H9 (cell line): ENCODE measurements at regions not wholly inside any gene's neighbourhood (a gene's known extent, or its start where the extent isn't known, plus 50 kb on each side); places are given as distances from the start of the nearest gene placed in this dataset.

Source experiments
- DNase-seq: peaks from one replicate; pipeline ENCODE4 v3.0.0-alpha.2; 2017
- H2AFZ ChIP-seq: one replicate; pipeline ENCODE4 v1.6.1; 2013; ENCODE audit warnings: mild to moderate bottlenecking, low read length, control low read depth, moderate library complexity
- H2AK5ac ChIP-seq: 2 replicates; pipeline ENCODE4 v1.6.1; 2013; ENCODE audit warnings: low read length, control low read depth, mixed read lengths; ENCODE audit not compliant: insufficient read length
- H2BK120ac ChIP-seq: one replicate; pipeline ENCODE4 v1.6.1; 2013; ENCODE audit warnings: low read depth, mild to moderate bottlenecking, low read length, control low read depth, inconsistent platforms; ENCODE audit not compliant: poor library complexity, severe bottlenecking
- H2BK12ac ChIP-seq: 2 replicates; pipeline ENCODE4 v1.6.1; 2013; ENCODE audit warnings: low read length, control low read depth, mixed read lengths, low read depth; ENCODE audit not compliant: insufficient read length
- H2BK15ac ChIP-seq: 2 replicates; pipeline ENCODE4 v1.6.1; 2013; ENCODE audit warnings: low read depth, low read length, control low read depth
- H2BK20ac ChIP-seq: one replicate; pipeline ENCODE4 v1.6.1; 2013; ENCODE audit warnings: low read depth, mild to moderate bottlenecking, low read length, control low read depth, inconsistent platforms; ENCODE audit not compliant: poor library complexity, severe bottlenecking
- H2BK5ac ChIP-seq: 2 replicates; pipeline ENCODE4 v1.6.1; 2013; ENCODE audit warnings: low read length, control low read depth, mixed read lengths; ENCODE audit not compliant: insufficient read length
- H3K14ac ChIP-seq: 2 replicates; pipeline ENCODE4 v1.6.1; 2013; ENCODE audit warnings: low read length, control low read depth; ENCODE audit not compliant: insufficient read depth
- H3K18ac ChIP-seq: 2 replicates; pipeline ENCODE4 v1.6.1; 2013; ENCODE audit warnings: low read depth, mild to moderate bottlenecking, mixed read lengths, low read length, control low read depth; ENCODE audit not compliant: insufficient read length
- H3K23ac ChIP-seq: 2 replicates; pipeline ENCODE4 v1.6.1; 2013; ENCODE audit warnings: low read length, control low read depth, mixed read lengths, low read depth; ENCODE audit not compliant: insufficient read length
- H3K23me2 ChIP-seq: 2 replicates; pipeline ENCODE4 v1.6.1; 2013; ENCODE audit warnings: low read depth, mild to moderate bottlenecking, mixed read lengths, low read length, control low read depth; ENCODE audit not compliant: insufficient read length, poor library complexity, severe bottlenecking
- H3K27ac ChIP-seq: 2 replicates; pipeline ENCODE4 v1.5.1; 2013; ENCODE audit warnings: low read length, control low read depth, mixed read lengths, low read depth; ENCODE audit not compliant: insufficient read length
- H3K27me3 ChIP-seq: 2 replicates; pipeline ENCODE4 v1.6.1; 2013; ENCODE audit warnings: low read length, control low read depth, inconsistent platforms; ENCODE audit not compliant: insufficient read depth
- H3K4ac ChIP-seq: 2 replicates; pipeline ENCODE4 v1.6.1; 2013; ENCODE audit warnings: low read depth, mild to moderate bottlenecking, control low read depth, inconsistent platforms, low read length, moderate library complexity
- H3K4me1 ChIP-seq: 2 replicates; pipeline ENCODE4 v1.6.1; 2013; ENCODE audit warnings: low read length, control low read depth, inconsistent platforms; ENCODE audit not compliant: insufficient read depth
- H3K4me2 ChIP-seq: 2 replicates; pipeline ENCODE4 v1.6.1; 2013; ENCODE audit warnings: low read length, control low read depth, mixed read lengths; ENCODE audit not compliant: insufficient read length, insufficient read depth
- H3K56ac ChIP-seq: 2 replicates; pipeline ENCODE4 v1.6.1; 2013; ENCODE audit warnings: low read depth, mild to moderate bottlenecking, mixed read lengths, low read length, control low read depth; ENCODE audit not compliant: insufficient read length
- H3K79me1 ChIP-seq: 2 replicates; pipeline ENCODE4 v1.6.1; 2013; ENCODE audit warnings: low read depth, mild to moderate bottlenecking, moderate library complexity, low read length, control low read depth, inconsistent platforms; ENCODE audit not compliant: insufficient read depth, poor library complexity, severe bottlenecking
- H3K79me2 ChIP-seq: 2 replicates; pipeline ENCODE4 v1.6.1; 2013; ENCODE audit warnings: low read length, control low read depth, inconsistent platforms; ENCODE audit not compliant: insufficient read depth
- H3K9ac ChIP-seq: 2 replicates; pipeline ENCODE4 v1.6.1; 2013; ENCODE audit warnings: low read length, control low read depth, mixed read lengths; ENCODE audit not compliant: insufficient read length; ENCODE audit errors: extremely low read depth
- H3K9me3 ChIP-seq: one replicate; pipeline ENCODE4 v1.6.1; 2013; ENCODE audit warnings: low read depth, low read length, inconsistent platforms; ENCODE audit not compliant: control insufficient read depth
- H3T11ph ChIP-seq: one replicate; pipeline ENCODE4 v1.6.1; 2013; ENCODE audit warnings: mild to moderate bottlenecking, low read length, control low read depth, inconsistent platforms
- H4K20me1 ChIP-seq: one replicate; pipeline ENCODE4 v1.6.1; 2013; ENCODE audit not compliant: control insufficient read depth, insufficient read length, insufficient read depth
- H4K5ac ChIP-seq: 2 replicates; pipeline ENCODE4 v1.6.1; 2013; ENCODE audit warnings: low read depth, mild to moderate bottlenecking, mixed read lengths, low read length, control low read depth; ENCODE audit not compliant: insufficient read length
- H4K8ac ChIP-seq: replicated peaks from 2 replicates; pipeline ENCODE4 v1.6.1; 2013; ENCODE audit warnings: low read length, control low read depth, mixed read lengths, low read depth; ENCODE audit not compliant: insufficient read length
- H4K91ac ChIP-seq: 2 replicates; pipeline ENCODE4 v1.6.1; 2013; ENCODE audit warnings: low read depth, mild to moderate bottlenecking, moderate library complexity, mixed read lengths, low read length, control low read depth; ENCODE audit not compliant: insufficient read length
- H3K27ac Mint-ChIP-seq, 3 experiments: 2 replicates in 2 of 3; 3 replicates in 1 of 3; pipeline ENCODE4 v1.8.0; 2020 to 2021; ENCODE audit warnings: mixed read lengths in 3 of 3, mild to moderate bottlenecking in 1 of 3, moderate library complexity in 1 of 3
- H3K27me3 Mint-ChIP-seq: 2 replicates; pipeline ENCODE4 v1.8.0; 2021; ENCODE audit warnings: low read depth, mild to moderate bottlenecking, moderate library complexity, mixed read lengths
- H3K36me3 Mint-ChIP-seq, 3 experiments: 2 replicates in 2 of 3; 3 replicates in 1 of 3; pipeline ENCODE4 v1.8.0; 2020 to 2021; ENCODE audit warnings: low read depth in 3 of 3, mixed read lengths in 3 of 3; ENCODE audit not compliant: insufficient read depth in 1 of 3
- H3K4me1 Mint-ChIP-seq, 2 experiments: 2 replicates each; pipeline ENCODE4 v1.8.0; 2020; ENCODE audit warnings: mixed read lengths in 2 of 2
- H3K4me3 Mint-ChIP-seq, 2 experiments: 2 replicates in 1 of 2; 3 replicates in 1 of 2; pipeline ENCODE4 v1.8.0; 2020 to 2021; ENCODE audit warnings: mild to moderate bottlenecking in 2 of 2, mixed read lengths in 2 of 2, moderate library complexity in 1 of 2
- H3K9me3 Mint-ChIP-seq, 2 experiments: 2 replicates in 1 of 2; 3 replicates in 1 of 2; pipeline ENCODE4 v1.8.0; 2020; ENCODE audit warnings: mild to moderate bottlenecking in 2 of 2, mixed read lengths in 2 of 2, moderate library complexity in 1 of 2
- WGBS: extraction: QIAGEN DNeasy Blood & Tissue Kit; methylation state at CpG from one replicate; pipeline ENCODE4 v1.1.7; 2013; ENCODE audit warnings: missing lambda C conversion rate, low lambda C conversion rate, mixed read lengths; ENCODE audit not compliant: insufficient read length; ENCODE audit errors: extremely low coverage; 5-methylcytosine and 5-hydroxymethylcytosine counted together
- TF ChIP-seq, protein P1 (sequence below): fragments of 200-600 bp; sonication (generic); conservative IDR thresholded peaks from 3 replicates; pipeline ENCODE4 v1.8.0; 2021; ENCODE audit warnings: antibody characterized with exemption, mild to moderate bottlenecking

DNA sequence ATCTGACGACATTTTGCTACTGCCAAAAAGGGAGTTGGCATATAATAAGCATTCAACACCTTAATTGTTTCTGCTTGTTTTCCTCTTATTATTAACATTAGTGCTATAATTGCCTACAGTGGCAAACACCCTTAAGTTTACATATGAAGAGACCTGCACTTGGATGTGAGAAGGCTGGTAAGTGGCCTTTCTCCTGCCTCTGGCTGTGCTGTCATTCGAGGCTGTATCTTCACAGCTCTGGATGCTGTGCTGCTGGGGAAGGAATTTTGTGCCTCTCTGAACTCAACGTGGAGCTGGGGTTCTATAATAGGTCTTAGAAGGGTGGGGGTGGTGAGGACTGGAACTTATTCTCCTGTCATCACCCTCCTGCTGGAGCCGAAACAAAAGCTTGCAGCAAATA is 385.9 kb downstream of the EMP1 start:
- Histone ChIP-seq H2AFZ (no peak overlapping the region), H2AK5ac (no peak overlapping the region), H2BK12ac (no peak overlapping the region), H2BK120ac (no peak overlapping the region), H3K27ac (no peak overlapping the region), H4K5ac (no peak overlapping the region), H3K56ac (no peak overlapping the region), H3K4ac (no peak overlapping the region), H2BK15ac (no peak overlapping the region), H3K14ac (no peak overlapping the region), H4K91ac (no peak overlapping the region), H3K23ac (no peak overlapping the region), H3K4me1 (no peaks in the 10 kb centered on the region; the same call in 1 of the 2 replicates), H4K8ac (no peak overlapping the region), H3K9me3 (no peaks in the 10 kb centered on the region), H3K79me1 (no peaks in the 10 kb centered on the region), H3T11ph (no peak overlapping the region), H3K27me3 (no peaks in the 10 kb centered on the region), H2BK5ac (no peak overlapping the region), H3K79me2 (no peaks in the 10 kb centered on the region), H3K9ac (no peak overlapping the region), H2BK20ac (no peak overlapping the region), H4K20me1 (no peaks in the 10 kb centered on the region), H3K18ac (no peak overlapping the region), H3K4me2 (no peak overlapping the region), H3K23me2 (no peaks in the 10 kb centered on the region)
- no peaks in the 10 kb centered on the region for H3K36me3 Mint-ChIP-seq
- H3K27ac Mint-ChIP-seq = peak overlapping the region in 1 of 3 experiments; percentile 76; a peak in 2 of 7 replicates
- no peak for DNase-seq
- WGBS = no CpG with 5 or more reads among the region's 4 CpGs
- no peaks in the 10 kb centered on the region for H3K27me3 Mint-ChIP-seq
- H3K4me1 Mint-ChIP-seq = peaks cover 15 to 20% of the 10 kb centered on the region in 2 experiments
- TF ChIP-seq, protein P1, sequence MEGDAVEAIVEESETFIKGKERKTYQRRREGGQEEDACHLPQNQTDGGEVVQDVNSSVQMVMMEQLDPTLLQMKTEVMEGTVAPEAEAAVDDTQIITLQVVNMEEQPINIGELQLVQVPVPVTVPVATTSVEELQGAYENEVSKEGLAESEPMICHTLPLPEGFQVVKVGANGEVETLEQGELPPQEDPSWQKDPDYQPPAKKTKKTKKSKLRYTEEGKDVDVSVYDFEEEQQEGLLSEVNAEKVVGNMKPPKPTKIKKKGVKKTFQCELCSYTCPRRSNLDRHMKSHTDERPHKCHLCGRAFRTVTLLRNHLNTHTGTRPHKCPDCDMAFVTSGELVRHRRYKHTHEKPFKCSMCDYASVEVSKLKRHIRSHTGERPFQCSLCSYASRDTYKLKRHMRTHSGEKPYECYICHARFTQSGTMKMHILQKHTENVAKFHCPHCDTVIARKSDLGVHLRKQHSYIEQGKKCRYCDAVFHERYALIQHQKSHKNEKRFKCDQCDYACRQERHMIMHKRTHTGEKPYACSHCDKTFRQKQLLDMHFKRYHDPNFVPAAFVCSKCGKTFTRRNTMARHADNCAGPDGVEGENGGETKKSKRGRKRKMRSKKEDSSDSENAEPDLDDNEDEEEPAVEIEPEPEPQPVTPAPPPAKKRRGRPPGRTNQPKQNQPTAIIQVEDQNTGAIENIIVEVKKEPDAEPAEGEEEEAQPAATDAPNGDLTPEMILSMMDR = no peak
- H3K9me3 Mint-ChIP-seq = no peaks in the 10 kb centered on the region
- H3K4me3 Mint-ChIP-seq = no peak overlapping the region
